IMR-90 (cell line): ENCODE measurements at regions not wholly inside any gene's neighbourhood (a gene's known extent, or its start where the extent isn't known, plus 50 kb on each side); places are given as distances from the start of the nearest gene placed in this dataset.

Experiments
- ATAC-seq: fragments of 200-7000 bp; cut with Tn5 transposase; 2 replicates; pipeline ENCODE4 v1.9.1; 2020; ENCODE audit warnings: low read depth, mild to moderate bottlenecking, moderate library complexity
- BruUV-seq: library from RNA; stranded (reverse); fragments of 400-500 nt; replicated peaks from 2 replicates; lab custom pipeline; 2021; lab: Mats Ljungman, UMichigan
- CTCF ChIA-PET: fragments of 300-600 bp; formaldehyde crosslinking; extraction: SDS; loops from one replicate; lab custom pipeline; 2021; ENCODE audit warnings: antibody characterized with exemption; lab: Yijun Ruan, JAX
- POLR2A ChIA-PET: fragments of 300-600 bp; sonication (Branson Sonifier 250); formaldehyde crosslinking; loops from one replicate; lab custom pipeline; 2022; ENCODE audit warnings: antibody characterized with exemption; ENCODE audit not compliant: unreplicated experiment; lab: Charles Lee
- DNase-seq: peaks from one replicate; pipeline ENCODE4 v3.0.0; 2013
- H2AFZ ChIP-seq: replicated peaks from 2 replicates; pipeline ENCODE3; 2013; ENCODE audit warnings: low read length, mild to moderate bottlenecking; ENCODE audit not compliant: poor library complexity
- H2AK5ac ChIP-seq: 2 replicates; pipeline ENCODE4 v1.6.1; 2013; ENCODE audit warnings: low read depth, low read length, inconsistent platforms
- H2AK9ac ChIP-seq: replicated peaks from 2 replicates; pipeline ENCODE3; 2013; ENCODE audit warnings: mild to moderate bottlenecking, low read depth, low read length, moderate library complexity; ENCODE audit not compliant: poor library complexity
- H2BK120ac ChIP-seq: 2 replicates; pipeline ENCODE4 v1.6.1; 2013; ENCODE audit warnings: low read depth, low read length, inconsistent platforms
- H2BK15ac ChIP-seq: 3 replicates; pipeline ENCODE4 v1.6.1; 2013; ENCODE audit warnings: low read depth, low read length, inconsistent platforms
- H2BK20ac ChIP-seq: 2 replicates; pipeline ENCODE4 v1.6.1; 2013; ENCODE audit warnings: low read depth, mild to moderate bottlenecking, inconsistent platforms, low read length, moderate library complexity
- H2BK5ac ChIP-seq: 2 replicates; pipeline ENCODE4 v1.6.1; 2013; ENCODE audit warnings: mild to moderate bottlenecking, low read depth, low read length, inconsistent platforms; ENCODE audit not compliant: poor library complexity, severe bottlenecking
- H3K14ac ChIP-seq: replicated peaks from 2 replicates; pipeline ENCODE4 v1.6.1; 2013; ENCODE audit warnings: low read depth, low read length, inconsistent platforms
- H3K18ac ChIP-seq: 2 replicates; pipeline ENCODE4 v1.6.1; 2013; ENCODE audit warnings: low read depth, low read length, control low read depth
- H3K23ac ChIP-seq: 2 replicates; pipeline ENCODE4 v1.6.1; 2013; ENCODE audit warnings: low read depth, low read length, inconsistent platforms
- H3K27ac ChIP-seq: 2 replicates; pipeline ENCODE4 v1.5.1; 2013; ENCODE audit warnings: mild to moderate bottlenecking, control low read depth, low read length; ENCODE audit not compliant: insufficient read depth
- H3K27me3 ChIP-seq: 2 replicates; pipeline ENCODE4 v1.6.1; 2013; ENCODE audit warnings: low read length; ENCODE audit not compliant: control insufficient read depth, insufficient read depth
- H3K36me3 ChIP-seq: 2 replicates; pipeline ENCODE4 v1.6.1; 2013; ENCODE audit warnings: low read length, mixed read lengths; ENCODE audit not compliant: control insufficient read depth, insufficient read depth
- H3K4ac ChIP-seq: 2 replicates; pipeline ENCODE4 v1.6.1; 2013; ENCODE audit warnings: low read depth, low read length, inconsistent platforms
- H3K4me1 ChIP-seq: 2 replicates; pipeline ENCODE4 v1.6.1; 2013; ENCODE audit warnings: low read length, mixed read lengths; ENCODE audit not compliant: control insufficient read depth, insufficient read depth
- H3K4me2 ChIP-seq: 2 replicates; pipeline ENCODE4 v1.6.1; 2013; ENCODE audit warnings: low read depth, mild to moderate bottlenecking, control low read depth, low read length, moderate library complexity
- H3K4me3 ChIP-seq: 2 replicates; pipeline ENCODE4 v1.5.1; 2013; ENCODE audit warnings: low read depth, mild to moderate bottlenecking, control low read depth, low read length, moderate library complexity; ENCODE audit not compliant: insufficient read depth
- H3K56ac ChIP-seq: 2 replicates; pipeline ENCODE4 v1.6.1; 2013; ENCODE audit warnings: low read length, inconsistent platforms; ENCODE audit not compliant: insufficient read depth; ENCODE audit errors: extremely low read depth
- H3K79me1 ChIP-seq, 2 experiments: 2 replicates each; pipeline ENCODE4 v1.6.1; 2013; ENCODE audit warnings: low read length in 2 of 2, inconsistent platforms in 1 of 2, low read depth in 1 of 2
- H3K9ac ChIP-seq: 2 replicates; pipeline ENCODE4 v1.6.1; 2013; ENCODE audit warnings: low read depth, low read length, control low read depth
- H3K9me1 ChIP-seq: 2 replicates; pipeline ENCODE4 v1.6.1; 2013; ENCODE audit warnings: low read length, inconsistent platforms; ENCODE audit not compliant: insufficient read depth
- H3K9me3 ChIP-seq: 2 replicates; pipeline ENCODE4 v1.6.1; 2013; ENCODE audit warnings: low read length; ENCODE audit not compliant: control insufficient read depth, insufficient read depth
- H4K20me1 ChIP-seq: 2 replicates; pipeline ENCODE4 v1.6.1; 2013; ENCODE audit warnings: low read length, inconsistent platforms; ENCODE audit not compliant: insufficient read depth
- H4K5ac ChIP-seq: 2 replicates; pipeline ENCODE4 v1.6.1; 2013; ENCODE audit warnings: mild to moderate bottlenecking, low read depth, low read length, control low read depth
- H4K8ac ChIP-seq, 2 experiments: 2 replicates each; pipeline ENCODE4 v1.6.1; 2013; ENCODE audit warnings: low read depth in 2 of 2, low read length in 2 of 2, control low read depth in 1 of 2, inconsistent platforms in 1 of 2
- H4K91ac ChIP-seq: 2 replicates; pipeline ENCODE4 v1.6.1; 2013; ENCODE audit warnings: low read depth, low read length, inconsistent platforms; ENCODE audit not compliant: insufficient read depth
- CTCF ChIP-seq: conservative IDR thresholded peaks from 2 replicates; pipeline ENCODE4 v1.5.1; 2012; ENCODE audit warnings: mild to moderate bottlenecking, low read depth, low read length, improper control_type of control experiment
- MAFK ChIP-seq: IDR thresholded peaks from 2 replicates; pipeline ENCODE4 v1.6.1; 2012; ENCODE audit warnings: low read depth, low read length, improper control_type of control experiment
- MXI1 ChIP-seq: IDR thresholded peaks from 2 replicates; pipeline ENCODE4 v1.6.1; 2012; ENCODE audit warnings: low read depth, mild to moderate bottlenecking, low read length, moderate library complexity, borderline replicate concordance
- NFE2L2 ChIP-seq: fragments of 150-350 bp; IDR thresholded peaks from 2 replicates; pipeline ENCODE4 v1.6.1; 2016; ENCODE audit warnings: low read depth, mild to moderate bottlenecking, low read length
- WGBS, 2 experiments: methylation state at CpG; one replicate each; pipeline versions ENCODE4 v1.1.5 to v1.1.7; 2013; ENCODE audit warnings: missing lambda C conversion rate in 2 of 2; ENCODE audit not compliant: insufficient read length in 1 of 2; ENCODE audit errors: extremely low coverage in 2 of 2; 5-methylcytosine and 5-hydroxymethylcytosine counted together
- dilution Hi-C: fragments of 300-500 bp; cut with HindIII; formaldehyde crosslinking; loops from one replicate; pipeline ENCODE4 v1.14.3; 2018; ENCODE audit warnings: low sequenced_read_pairs; ENCODE audit not compliant: unreplicated experiment
- in situ Hi-C: fragments of 300-500 bp; cut with MboI; formaldehyde crosslinking; loops from 3 replicates; pipeline ENCODE4 v1.14.3; 2019; ENCODE audit warnings: low sequenced_read_pairs, inconsistent platforms, mixed read lengths
- intact Hi-C: fragments of 100-400 bp; cut with micrococcal nuclease; formaldehyde crosslinking; loops from 2 replicates; pipeline ENCODE4 v1.10.0; 2022

GRCh38 chr10:129085811-129086210, 381.2 kb upstream of the MGMT start:
- Histone ChIP-seq H2BK20ac (no peak overlapping the region), H3K9me1 (no peaks in the 10 kb centered on the region), H2AK9ac (no peak overlapping the region), H3K4me2 (no peak overlapping the region), H3K18ac (no peak overlapping the region), H3K27me3 (no peaks in the 10 kb centered on the region), H2BK120ac (no peak overlapping the region), H4K5ac (no peak overlapping the region), H2BK5ac (no peak overlapping the region), H3K4ac (no peak overlapping the region), H2AFZ (no peak overlapping the region), H3K4me3 (no peak overlapping the region), H3K56ac (no peak overlapping the region), H3K9me3 (peaks cover under 1% of the 10 kb centered on the region; the same call in 1 of the 2 replicates), H3K27ac (no peak overlapping the region), H3K14ac (no peak overlapping the region), H4K20me1 (no peaks in the 10 kb centered on the region), H3K23ac (no peak overlapping the region), H3K79me1 (no peaks in the 10 kb centered on the region), H2AK5ac (no peak overlapping the region), H3K4me1 (no peaks in the 10 kb centered on the region), H2BK15ac (no peak overlapping the region), H3K36me3 (no peaks in the 10 kb centered on the region), H3K9ac (no peak overlapping the region), H4K91ac (no peak overlapping the region), H4K8ac (no peak overlapping the region)
- no TSS peak for BruUV-seq
- in situ Hi-C loops: no loop called here
- POLR2A ChIA-PET: no interaction called here
- WGBS, 2 experiments: no CpG with 5 or more reads among the region's 1 CpG
- peak; percentile 23 for DNase-seq
- CTCF ChIA-PET: no interaction called here
- ATAC-seq: peak; percentile 29; the same call in 1 of the 2 replicates
- TF ChIP-seq MXI1 (no peak), MAFK (no peak), NFE2L2 (no peak), CTCF (no peak)
- intact Hi-C loops: no loop called here
- dilution Hi-C loops: no loop called here
